ENCODE measurements at regions not wholly inside any gene's neighbourhood (a gene's known extent, or its start where the extent isn't known, plus 50 kb on each side); places are given as distances from the start of the nearest gene placed in this dataset.

GRCh38 chr2:120442923-120443571, 97.1 kb downstream of the INHBB start:
- intact Hi-C loops (cut with DNase I; ENCODE audit: low total_unique reads) = no loop called here
- Histone ChIP-seq H3K9me3 (no peaks in the 10 kb centered on the region), H3K36me3 (no peaks in the 10 kb centered on the region), H3K4me1 (peaks cover 7 to 9% of the 10 kb centered on the region in 2 donors), H3K4me3 (peak overlapping the region; percentile 26 to 69 (median 47)), H3K27ac (peak overlapping the region; percentile 63 to 68), H3K27me3 (no peaks in the 10 kb centered on the region)
- DNase-seq (ENCODE audit: low spot score in 2 of 2) = peak; percentile 48 to 83
- TF ChIP-seq, protein P1, sequence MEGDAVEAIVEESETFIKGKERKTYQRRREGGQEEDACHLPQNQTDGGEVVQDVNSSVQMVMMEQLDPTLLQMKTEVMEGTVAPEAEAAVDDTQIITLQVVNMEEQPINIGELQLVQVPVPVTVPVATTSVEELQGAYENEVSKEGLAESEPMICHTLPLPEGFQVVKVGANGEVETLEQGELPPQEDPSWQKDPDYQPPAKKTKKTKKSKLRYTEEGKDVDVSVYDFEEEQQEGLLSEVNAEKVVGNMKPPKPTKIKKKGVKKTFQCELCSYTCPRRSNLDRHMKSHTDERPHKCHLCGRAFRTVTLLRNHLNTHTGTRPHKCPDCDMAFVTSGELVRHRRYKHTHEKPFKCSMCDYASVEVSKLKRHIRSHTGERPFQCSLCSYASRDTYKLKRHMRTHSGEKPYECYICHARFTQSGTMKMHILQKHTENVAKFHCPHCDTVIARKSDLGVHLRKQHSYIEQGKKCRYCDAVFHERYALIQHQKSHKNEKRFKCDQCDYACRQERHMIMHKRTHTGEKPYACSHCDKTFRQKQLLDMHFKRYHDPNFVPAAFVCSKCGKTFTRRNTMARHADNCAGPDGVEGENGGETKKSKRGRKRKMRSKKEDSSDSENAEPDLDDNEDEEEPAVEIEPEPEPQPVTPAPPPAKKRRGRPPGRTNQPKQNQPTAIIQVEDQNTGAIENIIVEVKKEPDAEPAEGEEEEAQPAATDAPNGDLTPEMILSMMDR (IDR thresholded peaks at IDR 0.05) = no peak
- TF ChIP-seq POLR2AphosphoS5 (IDR thresholded peaks at IDR 0.05) = peak in 2 of 3 donors; percentile 60 to 64
- TF ChIP-seq POLR2A (IDR thresholded peaks at IDR 0.05) = peak; percentile 32

DNA sequence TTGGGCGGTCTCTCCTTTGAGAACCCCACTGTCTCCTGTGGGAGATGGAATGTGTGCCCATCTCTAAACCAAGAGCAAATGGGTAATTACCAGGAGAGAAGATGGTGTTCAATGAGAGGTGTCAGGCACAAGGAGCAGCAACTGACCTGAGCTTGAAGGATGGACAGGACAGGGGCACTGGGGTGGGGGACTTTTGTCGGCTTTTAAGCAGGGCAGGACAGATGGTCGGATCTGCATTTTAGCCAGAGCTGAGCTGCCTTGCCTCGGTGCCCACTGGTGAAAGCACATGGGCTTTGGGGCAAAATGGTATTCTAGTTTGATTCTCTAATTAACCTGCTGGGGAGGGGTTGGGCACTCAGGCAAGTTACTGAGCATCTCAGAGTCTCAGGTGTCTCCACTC, 98.0 kb downstream of the INHBB start:
- H3K36me3 ChIP-seq = no peaks in the 10 kb centered on the region
- no peak overlapping the region for H3K4me3 ChIP-seq
- intact Hi-C loops (cut with DNase I; ENCODE audit: low total_unique reads) = no loop called here
- TF ChIP-seq POLR2AphosphoS5 (IDR thresholded peaks at IDR 0.05) = no peak
- TF ChIP-seq POLR2A (IDR thresholded peaks at IDR 0.05) = no peak
- TF ChIP-seq, protein P1 (IDR thresholded peaks at IDR 0.05) = no peak
- no peaks in the 10 kb centered on the region for H3K27me3 ChIP-seq
- H3K9me3 ChIP-seq = no peaks in the 10 kb centered on the region
- no peak overlapping the region for H3K27ac ChIP-seq
- DNase-seq (ENCODE audit: low spot score in 2 of 2) = no peak
- peaks cover 7 to 9% of the 10 kb centered on the region in 2 donors for H3K4me1 ChIP-seq

DNA sequence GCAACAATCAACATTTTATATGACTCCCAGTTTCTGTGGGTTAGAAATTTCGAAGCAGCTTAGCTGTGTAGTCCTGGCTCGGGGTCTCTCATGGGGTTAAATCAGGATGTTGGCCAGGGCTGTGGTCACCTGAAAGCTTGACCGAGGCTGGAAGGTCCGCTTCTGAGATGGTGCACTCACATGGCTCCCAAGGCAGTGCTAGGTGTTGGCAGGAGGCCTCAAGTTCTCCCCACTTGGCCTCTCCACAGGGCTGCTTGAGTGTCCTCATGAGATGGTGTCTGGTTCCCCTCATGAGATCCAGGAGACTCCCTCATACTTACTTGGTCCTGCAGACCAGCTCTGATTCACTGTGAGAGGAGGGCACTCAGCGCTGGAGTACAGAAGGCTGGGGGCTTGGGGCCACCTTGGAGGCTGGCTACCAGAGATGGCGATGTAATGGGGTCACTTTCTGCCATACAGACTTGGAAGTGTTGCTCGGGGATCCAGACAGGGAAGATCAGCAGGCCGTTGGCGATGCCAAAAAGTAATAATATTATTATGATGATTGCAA, 98.8 kb downstream of the INHBB start:
- TF ChIP-seq POLR2AphosphoS5 (IDR thresholded peaks at IDR 0.05) (no peak), POLR2A (IDR thresholded peaks at IDR 0.05) (no peak)
- TF ChIP-seq, protein P1 (IDR thresholded peaks at IDR 0.05) = no peak
- Histone ChIP-seq H3K27me3 (no peaks in the 10 kb centered on the region), H3K4me3 (no peak overlapping the region), H3K27ac (no peak overlapping the region), H3K9me3 (no peaks in the 10 kb centered on the region), H3K36me3 (no peaks in the 10 kb centered on the region), H3K4me1 (peaks cover 7 to 9% of the 10 kb centered on the region in 2 donors)
- DNase-seq (ENCODE audit: low spot score in 2 of 2) = no peak
- intact Hi-C loops (cut with DNase I; ENCODE audit: low total_unique reads) = no loop called here

DNA sequence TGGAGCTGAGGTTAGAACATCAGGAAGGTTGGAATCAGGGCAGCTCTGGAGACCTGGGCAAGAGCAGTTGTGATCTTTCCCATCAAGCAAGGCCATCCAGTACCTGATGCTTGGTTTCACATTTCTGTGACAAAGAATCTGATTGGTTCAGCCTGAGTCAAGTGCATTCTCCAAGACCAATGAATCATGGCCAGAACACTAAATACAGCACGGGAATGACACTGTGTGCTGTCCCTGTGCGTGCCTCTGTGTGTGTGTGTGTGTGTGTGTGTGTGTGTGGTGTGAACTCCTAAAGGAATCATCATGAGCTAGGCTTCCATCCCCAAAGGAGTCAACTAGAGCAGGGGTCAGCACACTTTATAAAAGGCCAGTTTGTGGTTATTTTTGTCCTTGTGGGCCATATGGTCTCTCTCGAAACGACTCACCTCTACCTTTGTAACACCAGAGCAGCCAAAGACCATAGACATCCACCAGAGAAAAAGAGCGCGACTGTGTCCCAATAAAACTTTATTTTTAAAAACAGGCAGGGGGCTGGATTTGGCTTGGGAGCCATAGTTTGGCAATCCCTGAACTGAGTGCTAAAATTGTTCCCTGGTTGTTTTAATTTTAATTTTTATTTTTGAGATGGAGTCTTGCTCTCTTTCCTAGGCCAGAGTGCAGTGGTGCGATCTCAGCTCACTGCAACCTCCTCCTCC, 99.7 kb downstream of the INHBB start:
- no peak overlapping the region for H3K4me3 ChIP-seq
- H3K27ac ChIP-seq = no peak overlapping the region
- intact Hi-C loops (cut with DNase I; ENCODE audit: low total_unique reads) = no loop called here
- no peaks in the 10 kb centered on the region for H3K9me3 ChIP-seq
- no peak for DNase-seq (ENCODE audit: low spot score in 2 of 2)
- H3K27me3 ChIP-seq = no peaks in the 10 kb centered on the region
- no peaks in the 10 kb centered on the region for H3K36me3 ChIP-seq
- no peak for TF ChIP-seq POLR2A (IDR thresholded peaks at IDR 0.05)
- TF ChIP-seq, protein P1 (IDR thresholded peaks at IDR 0.05) = no peak
- no peak for TF ChIP-seq POLR2AphosphoS5 (IDR thresholded peaks at IDR 0.05)
- H3K4me1 ChIP-seq = peaks cover 7 to 9% of the 10 kb centered on the region in 2 donors
